ENCODE measurements at regions not wholly inside any gene's neighbourhood (a gene's known extent, or its start where the extent isn't known, plus 50 kb on each side); places are given as distances from the start of the nearest gene placed in this dataset.

GRCh38 chr5:32511776-32512374, 67.3 kb upstream of the ZFR start:
- Mint-ChIP-seq H3K4me1 (ENCODE audit: low read depth, unreplicated experiment) (peaks cover 6% of the 10 kb centered on the region), H3K27ac (ENCODE audit: unreplicated experiment) (no peak overlapping the region), H3K4me3 (ENCODE audit: unreplicated experiment) (no peak overlapping the region), H3K27me3 (ENCODE audit: insufficient read depth, unreplicated experiment) (no peaks in the 10 kb centered on the region), H3K36me3 (ENCODE audit: insufficient read depth, unreplicated experiment) (no peaks in the 10 kb centered on the region), H3K9me3 (ENCODE audit: unreplicated experiment) (no peaks in the 10 kb centered on the region)
- no TSS peak for BruUV-seq (replicated peaks)
- no peak for DNase-seq
- TF ChIP-seq CTCF (IDR thresholded peaks at IDR 0.05; ENCODE audit: insufficient read depth in 1 of 2, low read depth in 1 of 2, low read length in 1 of 2, severe bottlenecking in 1 of 2, unreplicated experiment in 1 of 2) = no peak
- H3K9me3 ChIP-seq = no peaks in the 10 kb centered on the region
- no peak overlapping the region for H3K4me3 ChIP-seq (ENCODE audit: low read depth, low read length)
- no peaks in the 10 kb centered on the region for H3K36me3 ChIP-seq (ENCODE audit: control insufficient read depth, insufficient read depth, low read length)
- no peaks in the 10 kb centered on the region for H3K27me3 ChIP-seq (replicated peaks; ENCODE audit: control insufficient read depth, insufficient read depth, low read length)
- H3K4me1 ChIP-seq = no peaks in the 10 kb centered on the region
- intact Hi-C loops (cut with micrococcal nuclease; ENCODE audit: unreplicated experiment) = no loop called here
- CTCF ChIA-PET = no interaction called here
- POLR2A ChIA-PET = no interaction called here

GRCh38 chr5:32510860-32511259, 66.3 kb upstream of the ZFR start:
- Mint-ChIP-seq H3K27ac (ENCODE audit: unreplicated experiment) (no peak overlapping the region), H3K36me3 (ENCODE audit: insufficient read depth, unreplicated experiment) (no peaks in the 10 kb centered on the region), H3K27me3 (ENCODE audit: insufficient read depth, unreplicated experiment) (no peaks in the 10 kb centered on the region), H3K9me3 (ENCODE audit: unreplicated experiment) (no peaks in the 10 kb centered on the region), H3K4me3 (ENCODE audit: unreplicated experiment) (no peak overlapping the region), H3K4me1 (ENCODE audit: low read depth, unreplicated experiment) (peaks cover 6% of the 10 kb centered on the region)
- intact Hi-C loops (cut with micrococcal nuclease; ENCODE audit: unreplicated experiment) = no loop called here
- Histone ChIP-seq H3K36me3 (ENCODE audit: control insufficient read depth, insufficient read depth, low read length) (no peaks in the 10 kb centered on the region), H3K27me3 (replicated peaks; ENCODE audit: control insufficient read depth, insufficient read depth, low read length) (no peaks in the 10 kb centered on the region), H3K4me1 (no peaks in the 10 kb centered on the region), H3K4me3 (ENCODE audit: low read depth, low read length) (no peak overlapping the region), H3K9me3 (no peaks in the 10 kb centered on the region)
- BruUV-seq (replicated peaks) = no TSS peak
- TF ChIP-seq CTCF (IDR thresholded peaks at IDR 0.05; ENCODE audit: insufficient read depth in 1 of 2, low read depth in 1 of 2, low read length in 1 of 2, severe bottlenecking in 1 of 2, unreplicated experiment in 1 of 2) = no peak
- CTCF ChIA-PET = no interaction called here
- POLR2A ChIA-PET = no interaction called here
- DNase-seq = no peak

- H3K36me3 ChIP-seq (ENCODE audit: control insufficient read depth, insufficient read depth, low read length) = no peaks in the 10 kb centered on the region
- H3K4me3 ChIP-seq (ENCODE audit: low read depth, low read length) = no peak overlapping the region
- H3K36me3 Mint-ChIP-seq (ENCODE audit: insufficient read depth, unreplicated experiment) = no peaks in the 10 kb centered on the region
- H3K4me1 ChIP-seq = no peaks in the 10 kb centered on the region
- intact Hi-C loops (cut with micrococcal nuclease; ENCODE audit: unreplicated experiment) = no loop called here
- no peaks in the 10 kb centered on the region for H3K9me3 ChIP-seq
- peaks cover 6% of the 10 kb centered on the region for H3K4me1 Mint-ChIP-seq (ENCODE audit: low read depth, unreplicated experiment)
- H3K27me3 ChIP-seq (replicated peaks; ENCODE audit: control insufficient read depth, insufficient read depth, low read length) = no peaks in the 10 kb centered on the region
- H3K9me3 Mint-ChIP-seq (ENCODE audit: unreplicated experiment) = no peaks in the 10 kb centered on the region
- DNase-seq = no peak
- ChIA-PET CTCF (no interaction called here), POLR2A (no interaction called here)
- no TSS peak for BruUV-seq (replicated peaks)
- no peak for TF ChIP-seq CTCF (IDR thresholded peaks at IDR 0.05; ENCODE audit: insufficient read depth in 1 of 2, low read depth in 1 of 2, low read length in 1 of 2, severe bottlenecking in 1 of 2, unreplicated experiment in 1 of 2)
- no peak overlapping the region for H3K27ac Mint-ChIP-seq (ENCODE audit: unreplicated experiment)
- H3K27me3 Mint-ChIP-seq (ENCODE audit: insufficient read depth, unreplicated experiment) = no peaks in the 10 kb centered on the region
- no peak overlapping the region for H3K4me3 Mint-ChIP-seq (ENCODE audit: unreplicated experiment)
These were observed 64.6 kb upstream of the ZFR start for GRCh38 chr5:32508806-32509805.
